NT2/D1 (cell line): ENCODE measurements at regions not wholly inside any gene's neighbourhood (a gene's known extent, or its start where the extent isn't known, plus 50 kb on each side); places are given as distances from the start of the nearest gene placed in this dataset.

ENCODE experiments used
- DNase-seq: peaks from one replicate; pipeline ENCODE4 v3.0.0-alpha.2; 2011; ENCODE audit warnings: low read depth, low spot score
- H3K27me3 ChIP-seq: 2 replicates; pipeline ENCODE4 v1.6.0; 2011; ENCODE audit warnings: mild to moderate bottlenecking; ENCODE audit not compliant: insufficient read length, insufficient read depth
- H3K36me3 ChIP-seq: 2 replicates; pipeline ENCODE4 v1.6.1; 2011; ENCODE audit warnings: mild to moderate bottlenecking, low read length, mixed read lengths; ENCODE audit not compliant: insufficient read depth, insufficient read length
- H3K4me1 ChIP-seq: 2 replicates; pipeline ENCODE4 v1.5.1; 2011; ENCODE audit not compliant: insufficient read depth, insufficient read length
- H3K4me3 ChIP-seq: 2 replicates; pipeline ENCODE4 v1.5.1; 2011; ENCODE audit warnings: low read depth; ENCODE audit not compliant: insufficient read length
- H3K9ac ChIP-seq: 2 replicates; pipeline ENCODE4 v1.6.0; 2011; ENCODE audit warnings: low read depth; ENCODE audit not compliant: insufficient read length
- H3K9me3 ChIP-seq: 2 replicates; pipeline ENCODE4 v1.5.1; 2011; ENCODE audit warnings: mild to moderate bottlenecking, low read length; ENCODE audit not compliant: insufficient read depth
- SUZ12 ChIP-seq: IDR thresholded peaks from 2 replicates; pipeline ENCODE4 v1.6.1; 2011; ENCODE audit not compliant: insufficient read length, insufficient read depth; ENCODE audit errors: extremely low read depth
- YY1 ChIP-seq: IDR thresholded peaks from 2 replicates; pipeline ENCODE4 v1.6.1; 2011; ENCODE audit not compliant: insufficient read length, insufficient read depth
- ZNF274 ChIP-seq: IDR thresholded peaks from 2 replicates; pipeline ENCODE4 v1.6.1; 2011; ENCODE audit warnings: mild to moderate bottlenecking, low read depth, low read length

- TF ChIP-seq ZNF274, result no peak
- TF ChIP-seq SUZ12, result no peak
- no peak for TF ChIP-seq YY1
- no peak overlapping the region for H3K9ac ChIP-seq
These were observed 64.6 kb downstream of the UNCX start for GRCh38 chr7:1297017-1297960.

GRCh38 chr7:1298051-1298930 is 65.6 kb downstream of the UNCX start:
- Histone ChIP-seq H3K36me3 (no peaks in the 10 kb centered on the region), H3K9me3 (no peaks in the 10 kb centered on the region), H3K27me3 (peaks cover 2% of the 10 kb centered on the region), H3K4me3 (no peak overlapping the region), H3K4me1 (peaks cover 23% of the 10 kb centered on the region), H3K9ac (no peak overlapping the region)
- no peak for DNase-seq
- TF ChIP-seq SUZ12 (no peak), YY1 (no peak), ZNF274 (no peak)

More at GRCh38 chr7:1297017-1297960, 64.6 kb downstream of the UNCX start:
- Histone ChIP-seq H3K36me3 (no peaks in the 10 kb centered on the region), H3K4me3 (no peak overlapping the region), H3K4me1 (peaks cover 23% of the 10 kb centered on the region), H3K27me3 (peaks cover 2% of the 10 kb centered on the region), H3K9me3 (no peaks in the 10 kb centered on the region)
- no peak for DNase-seq

DNA sequence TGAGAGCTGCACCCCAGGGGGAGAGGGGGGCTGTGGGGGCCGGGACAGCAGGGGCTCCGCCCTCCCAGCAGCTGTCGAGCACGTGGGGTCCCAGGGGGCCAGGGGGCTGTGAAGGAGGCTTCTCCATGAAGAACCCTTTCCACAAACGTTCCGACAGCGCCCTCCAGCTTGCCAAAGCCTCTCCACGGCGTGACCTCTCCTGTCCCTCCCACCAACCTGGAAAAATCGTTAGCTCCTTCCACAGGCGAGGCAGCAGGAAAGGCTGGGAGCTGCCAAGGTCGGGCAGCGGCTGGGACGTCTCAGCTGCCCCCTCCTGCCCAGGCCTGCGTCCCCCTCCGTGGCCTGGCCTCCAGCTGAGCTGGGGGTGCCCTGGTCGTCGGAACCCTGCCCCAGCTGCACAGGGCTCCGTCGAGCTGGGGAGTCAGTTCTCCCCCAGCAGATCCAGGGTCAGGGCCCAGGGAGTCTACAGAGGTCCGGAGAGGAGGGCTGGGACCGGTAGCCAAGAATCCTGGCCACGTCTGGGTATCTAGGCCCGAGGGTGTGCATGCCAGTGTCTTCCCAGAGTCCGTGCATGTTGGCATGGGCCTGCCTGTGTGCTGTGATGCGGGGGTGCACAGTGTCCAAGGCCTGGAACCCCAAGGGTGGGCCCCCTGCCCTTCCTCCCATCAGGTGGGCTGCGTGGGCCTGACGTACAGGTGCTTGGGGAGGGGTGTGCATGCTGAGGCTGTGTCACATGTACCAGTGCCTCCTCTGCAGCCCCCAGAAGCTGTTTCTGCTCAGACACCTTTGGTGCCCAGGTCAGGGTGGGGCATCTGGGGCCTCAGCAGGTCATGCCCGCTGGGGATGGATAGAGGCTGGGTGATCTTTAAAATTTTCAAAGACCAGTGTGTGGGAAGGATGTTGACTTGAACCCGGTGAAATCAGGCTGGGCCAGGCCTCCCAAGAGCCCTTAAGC is 66.5 kb downstream of the UNCX start:
- Histone ChIP-seq H3K9ac (peak overlapping the region; percentile 9), H3K27me3 (peaks cover 2% of the 10 kb centered on the region), H3K4me1 (peaks cover 23% of the 10 kb centered on the region), H3K36me3 (no peaks in the 10 kb centered on the region), H3K9me3 (no peaks in the 10 kb centered on the region), H3K4me3 (no peak overlapping the region)
- TF ChIP-seq YY1, result no peak
- TF ChIP-seq SUZ12, result no peak
- no peak for TF ChIP-seq ZNF274
- no peak for DNase-seq

GRCh38 chr7:1300206-1300605 is 67.5 kb downstream of the UNCX start:
- Histone ChIP-seq H3K9ac (no peak overlapping the region), H3K4me1 (peaks cover 23% of the 10 kb centered on the region), H3K4me3 (no peak overlapping the region), H3K36me3 (no peaks in the 10 kb centered on the region), H3K9me3 (no peaks in the 10 kb centered on the region), H3K27me3 (peaks cover 2% of the 10 kb centered on the region)
- DNase-seq, result no peak
- TF ChIP-seq SUZ12, result no peak
- no peak for TF ChIP-seq ZNF274
- TF ChIP-seq YY1, result no peak

- Histone ChIP-seq H3K4me1 (peaks cover 23% of the 10 kb centered on the region), H3K4me3 (no peak overlapping the region), H3K9me3 (no peaks in the 10 kb centered on the region), H3K27me3 (peaks cover 2% of the 10 kb centered on the region), H3K9ac (no peak overlapping the region), H3K36me3 (no peaks in the 10 kb centered on the region)
- TF ChIP-seq SUZ12 (no peak), ZNF274 (no peak), YY1 (no peak)
- no peak for DNase-seq
These were observed 68.0 kb downstream of the UNCX start for GRCh38 chr7:1300636-1301035.

DNA sequence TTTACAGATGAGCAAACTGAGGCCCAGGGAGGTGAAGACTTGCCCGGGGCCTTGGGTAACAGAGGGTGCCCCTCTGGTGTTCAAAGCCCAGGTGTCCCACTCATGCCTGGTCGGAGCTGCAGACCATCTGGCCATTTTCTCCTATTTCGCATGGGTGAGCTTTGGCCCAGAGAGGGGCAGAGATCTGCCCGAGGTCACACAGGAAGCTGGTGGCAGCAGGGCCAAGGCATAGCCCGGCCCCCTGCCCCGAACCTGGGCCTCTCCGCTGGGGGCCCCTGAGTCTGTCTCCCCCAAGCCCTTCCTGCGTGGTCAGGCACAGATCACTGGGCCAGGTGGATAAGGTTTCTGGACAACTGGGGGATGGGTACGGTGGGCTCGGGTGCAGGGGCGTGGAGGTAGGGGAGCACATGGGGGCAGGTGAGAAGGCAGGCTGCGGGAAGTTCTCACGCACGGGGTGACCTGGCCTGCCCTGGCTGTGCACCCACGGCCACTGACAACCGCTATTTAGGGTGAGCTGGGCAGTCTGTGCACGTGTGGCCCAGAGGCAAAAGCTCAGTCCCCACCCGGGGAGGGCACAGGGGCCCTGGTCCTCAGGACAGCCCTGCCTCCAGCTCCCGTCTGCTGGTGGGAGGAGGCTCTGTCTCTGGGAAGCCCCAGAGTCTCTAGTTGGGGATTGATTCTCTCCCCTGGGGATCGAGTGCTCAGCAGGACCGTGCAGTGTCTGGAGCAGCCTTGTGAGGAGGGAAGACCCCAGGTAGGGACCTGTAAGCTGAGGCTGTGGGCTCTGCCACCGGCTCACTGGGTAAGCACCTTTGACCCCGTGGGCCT is 68.6 kb downstream of the UNCX start:
- no peak overlapping the region for H3K4me3 ChIP-seq
- H3K27me3 ChIP-seq, result peaks cover 2% of the 10 kb centered on the region

More for the DNA sequence above, 68.6 kb downstream of the UNCX start:
- no peak overlapping the region for H3K9ac ChIP-seq
- DNase-seq, result no peak
- H3K4me1 ChIP-seq, result peaks cover 21% of the 10 kb centered on the region
- H3K9me3 ChIP-seq, result no peaks in the 10 kb centered on the region
- no peaks in the 10 kb centered on the region for H3K36me3 ChIP-seq
- TF ChIP-seq YY1, result no peak
- no peak for TF ChIP-seq SUZ12
- no peak for TF ChIP-seq ZNF274
